Gastroesophageal sphincter (tissue), 4 donors: ENCODE measurements at regions not wholly inside any gene's neighbourhood (a gene's known extent, or its start where the extent isn't known, plus 50 kb on each side); places are given as distances from the start of the nearest gene placed in this dataset.
"Not testable (repeated sequence)": the region's sequence is repeated elsewhere in the genome, so short reads cannot be mapped to it uniquely, and the experiment has no call there.

Source experiments
- ATAC-seq: fragments of 150-250 bp; one replicate; pipeline ENCODE4 v1.9.1; 2016; ENCODE audit warnings: mild to moderate bottlenecking, moderate library complexity
- H3K27ac ChIP-seq, 4 donors: fragments of 200-600 bp; sonication (generic) in 3 of 4; 1 replicate in 3 of 4; 2 replicates in 1 of 4; pipeline ENCODE4 v1.5.1; 2016 to 2019
- H3K27me3 ChIP-seq: fragments of 200-600 bp; sonication (generic); one replicate; pipeline ENCODE4 v1.5.1; 2019
- H3K36me3 ChIP-seq, 2 donors: fragments of 200-600 bp; sonication (generic); one replicate each; pipeline ENCODE4 v1.5.1; 2019; ENCODE audit warnings: control low read depth in 1 of 2
- H3K4me1 ChIP-seq, 3 donors: fragments of 200-600 bp; sonication (generic); 1 replicate in 2 of 3; 2 replicates in 1 of 3; pipeline ENCODE4 v1.5.1; 2016 to 2019; ENCODE audit warnings: control low read depth in 2 of 3
- H3K4me3 ChIP-seq, 2 donors: fragments of 200-600 bp; sonication (generic); one replicate each; pipeline ENCODE4 v1.5.1; 2019; ENCODE audit warnings: mild to moderate bottlenecking in 1 of 2, moderate library complexity in 1 of 2
- H3K9me3 ChIP-seq, 3 donors: fragments of 200-600 bp; sonication (generic); one replicate each; pipeline ENCODE4 v1.5.1; 2017 to 2019; ENCODE audit warnings: control low read depth in 2 of 3
- EP300 ChIP-seq: sonication (generic); formaldehyde crosslinking; IDR thresholded peaks from one replicate; pipeline ENCODE4 v1.6.1; 2017; ENCODE audit warnings: antibody characterized with exemption, mild to moderate bottlenecking
- POLR2A ChIP-seq, 2 donors: fragments of 450-650 bp; IDR thresholded peaks; one replicate each; pipeline ENCODE4 v1.6.1; 2017; ENCODE audit warnings: antibody characterized with exemption in 2 of 2, mild to moderate bottlenecking in 2 of 2, moderate library complexity in 1 of 2
- POLR2AphosphoS5 ChIP-seq: sonication (generic); formaldehyde crosslinking; IDR thresholded peaks from one replicate; pipeline ENCODE4 v1.6.1; 2017; ENCODE audit warnings: antibody characterized with exemption
- WGBS, 2 donors: methylation state at CpG; one replicate each; pipeline ENCODE4 v1.1.5; 2018; ENCODE audit warnings: low coverage in 1 of 2; 5-methylcytosine and 5-hydroxymethylcytosine counted together
- TF ChIP-seq, protein P1 (sequence below), 4 experiments: fragments of 200-600 bp in 2 of 4; fragments of 450-650 bp in 2 of 4; sonication (generic) in 1 of 4; IDR thresholded peaks; one replicate each; pipeline ENCODE4 v1.5.1; 2017 to 2019; ENCODE audit warnings: antibody characterized with exemption in 4 of 4, mild to moderate bottlenecking in 2 of 4, moderate library complexity in 2 of 4

DNA sequence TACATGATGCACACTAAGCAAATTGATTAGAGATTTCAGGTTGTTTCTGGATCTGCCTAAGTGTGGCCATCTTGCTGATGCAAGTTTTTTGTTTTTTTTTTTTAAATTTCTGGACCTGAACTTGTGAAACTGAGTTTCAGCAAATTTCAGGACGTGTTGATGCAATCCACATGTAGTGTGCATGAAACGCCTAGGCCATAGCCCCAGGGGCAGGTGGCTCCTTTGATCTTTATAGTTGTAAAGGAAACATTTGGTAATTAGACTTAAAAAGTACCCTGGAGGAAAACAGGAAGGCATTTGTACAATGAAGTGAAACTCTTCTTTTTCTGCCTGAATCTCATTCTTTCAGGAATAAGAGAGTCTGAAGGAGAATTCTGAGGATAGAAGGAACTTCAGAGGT is 162.2 kb upstream of the LHX8 start:
- WGBS, 2 donors: 23 to 24% methylated on average over 2 of the region's 2 CpGs
- Histone ChIP-seq H3K4me3 (no peak overlapping the region), H3K27ac (no peak overlapping the region), H3K9me3 (no peaks in the 10 kb centered on the region), H3K27me3 (no peaks in the 10 kb centered on the region), H3K4me1 (no peaks in the 10 kb centered on the region), H3K36me3 (no peaks in the 10 kb centered on the region)
- TF ChIP-seq POLR2AphosphoS5 (no peak), POLR2A (IDR thresholded peaks at IDR 0.05) (no peak), EP300 (no peak)
- TF ChIP-seq, protein P1, sequence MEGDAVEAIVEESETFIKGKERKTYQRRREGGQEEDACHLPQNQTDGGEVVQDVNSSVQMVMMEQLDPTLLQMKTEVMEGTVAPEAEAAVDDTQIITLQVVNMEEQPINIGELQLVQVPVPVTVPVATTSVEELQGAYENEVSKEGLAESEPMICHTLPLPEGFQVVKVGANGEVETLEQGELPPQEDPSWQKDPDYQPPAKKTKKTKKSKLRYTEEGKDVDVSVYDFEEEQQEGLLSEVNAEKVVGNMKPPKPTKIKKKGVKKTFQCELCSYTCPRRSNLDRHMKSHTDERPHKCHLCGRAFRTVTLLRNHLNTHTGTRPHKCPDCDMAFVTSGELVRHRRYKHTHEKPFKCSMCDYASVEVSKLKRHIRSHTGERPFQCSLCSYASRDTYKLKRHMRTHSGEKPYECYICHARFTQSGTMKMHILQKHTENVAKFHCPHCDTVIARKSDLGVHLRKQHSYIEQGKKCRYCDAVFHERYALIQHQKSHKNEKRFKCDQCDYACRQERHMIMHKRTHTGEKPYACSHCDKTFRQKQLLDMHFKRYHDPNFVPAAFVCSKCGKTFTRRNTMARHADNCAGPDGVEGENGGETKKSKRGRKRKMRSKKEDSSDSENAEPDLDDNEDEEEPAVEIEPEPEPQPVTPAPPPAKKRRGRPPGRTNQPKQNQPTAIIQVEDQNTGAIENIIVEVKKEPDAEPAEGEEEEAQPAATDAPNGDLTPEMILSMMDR (IDR thresholded peaks at IDR 0.05): no peak
- no peak for ATAC-seq

DNA sequence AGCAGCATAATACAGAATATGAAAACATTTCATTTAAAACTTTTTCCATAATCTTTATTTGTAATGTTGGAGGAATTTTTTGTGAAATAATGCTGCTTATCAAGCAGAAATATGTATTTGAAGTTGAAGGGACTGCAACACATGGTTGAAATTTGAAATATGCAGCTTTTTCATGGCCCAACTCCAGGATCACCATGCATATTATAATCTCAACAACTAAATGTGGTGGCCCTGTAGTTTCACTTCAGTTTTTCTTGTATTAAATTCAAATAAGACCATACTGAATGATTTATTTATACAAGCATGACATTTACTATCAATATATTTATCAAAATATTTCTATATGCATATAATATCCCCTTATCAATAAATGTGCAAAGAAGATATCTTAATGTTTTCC is 157.7 kb upstream of the LHX8 start:
- Histone ChIP-seq H3K27me3 (no peaks in the 10 kb centered on the region), H3K27ac (no peak overlapping the region), H3K4me1 (no peaks in the 10 kb centered on the region), H3K9me3 (no peaks in the 10 kb centered on the region), H3K36me3 (no peaks in the 10 kb centered on the region), H3K4me3 (no peak overlapping the region)
- TF ChIP-seq, protein P1 (IDR thresholded peaks at IDR 0.05): no peak
- TF ChIP-seq EP300 (no peak), POLR2AphosphoS5 (no peak), POLR2A (IDR thresholded peaks at IDR 0.05) (no peak)
- no peak for ATAC-seq

DNA sequence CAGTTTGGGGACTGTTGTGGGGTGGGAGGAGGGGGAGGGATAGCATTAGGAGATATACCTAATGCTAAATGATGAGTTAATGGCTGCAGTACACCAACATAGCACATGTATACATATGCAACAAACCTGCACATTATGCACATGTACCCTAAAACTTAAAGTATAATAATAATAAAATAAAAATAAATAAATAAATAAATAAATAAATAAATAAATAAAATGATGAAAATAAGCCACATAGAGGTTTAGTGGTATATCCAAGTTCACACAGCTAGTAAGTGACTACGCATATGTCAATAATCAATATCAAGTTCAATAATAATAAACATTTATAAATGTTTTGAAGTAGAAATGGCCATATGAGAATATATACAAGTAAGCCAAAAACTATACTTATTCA is 141.7 kb upstream of the LHX8 start:
- WGBS, 2 donors: 100% methylated on average over 1 of the region's 1 CpG
- ATAC-seq, H3K9me3 ChIP-seq, H3K4me1 ChIP-seq, H3K27ac ChIP-seq, H3K36me3 ChIP-seq, H3K27me3 ChIP-seq, H3K4me3 ChIP-seq: not testable (repeated sequence)

DNA sequence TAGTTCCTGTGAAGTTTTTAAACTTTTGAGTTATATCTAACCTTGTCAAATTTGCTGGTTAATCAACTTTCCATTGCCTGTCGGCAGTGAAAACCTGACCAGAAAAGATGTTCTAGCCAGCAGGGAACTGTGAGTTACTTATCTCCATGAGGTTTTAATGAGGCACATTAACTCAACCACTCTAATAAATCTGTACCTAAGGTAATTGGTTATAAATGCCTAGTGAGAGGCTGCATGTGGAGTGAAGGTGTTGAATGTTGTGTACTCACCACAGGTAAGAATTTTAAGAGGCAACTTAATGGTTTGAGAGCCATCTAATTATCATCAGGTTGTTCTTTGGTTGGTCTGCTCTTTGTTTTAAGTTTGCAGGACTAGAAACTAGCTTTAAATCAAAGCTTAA is 138.4 kb upstream of the LHX8 start:
- no peaks in the 10 kb centered on the region for H3K9me3 ChIP-seq
- 92 to 100% methylated on average over 1 of the region's 1 CpG for WGBS, 2 donors
- TF ChIP-seq, protein P1 (IDR thresholded peaks at IDR 0.05): no peak
- TF ChIP-seq EP300 (no peak), POLR2AphosphoS5 (no peak)

DNA sequence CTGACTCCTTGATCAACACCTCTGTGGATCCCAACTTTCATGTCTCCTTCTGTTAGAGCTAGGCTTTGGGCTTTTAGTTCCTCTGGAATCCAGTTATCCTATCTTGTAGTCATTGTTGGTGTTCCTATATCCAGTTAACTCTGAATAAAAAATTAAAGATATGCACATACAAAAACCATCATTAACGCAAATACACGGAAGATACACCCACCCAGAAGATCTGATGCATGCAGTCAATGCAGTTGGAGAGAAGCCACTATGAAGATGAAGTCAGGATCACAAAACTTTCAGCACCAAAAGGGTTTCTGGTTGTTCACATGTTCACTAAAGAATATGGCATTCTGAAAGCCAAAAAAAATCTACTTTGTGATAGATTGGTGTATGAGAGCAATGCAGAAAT is 123.6 kb upstream of the LHX8 start:
- TF ChIP-seq, protein P1 (IDR thresholded peaks at IDR 0.05): no peak
- no peak for TF ChIP-seq EP300
- Histone ChIP-seq H3K4me1 (no peaks in the 10 kb centered on the region), H3K27ac (no peak overlapping the region), H3K9me3 (no peaks in the 10 kb centered on the region), H3K36me3 (no peaks in the 10 kb centered on the region), H3K27me3 (no peaks in the 10 kb centered on the region), H3K4me3 (no peak overlapping the region)
- 78 to 80% methylated on average over 1 to 2 of the region's 2 CpGs for WGBS, 2 donors
- no peak for ATAC-seq

More for the DNA sequence above, 138.4 kb upstream of the LHX8 start:
- Histone ChIP-seq H3K27me3 (no peaks in the 10 kb centered on the region), H3K4me1 (no peaks in the 10 kb centered on the region), H3K27ac (no peak overlapping the region), H3K36me3 (no peaks in the 10 kb centered on the region), H3K4me3 (no peak overlapping the region)
- no peak for ATAC-seq

DNA sequence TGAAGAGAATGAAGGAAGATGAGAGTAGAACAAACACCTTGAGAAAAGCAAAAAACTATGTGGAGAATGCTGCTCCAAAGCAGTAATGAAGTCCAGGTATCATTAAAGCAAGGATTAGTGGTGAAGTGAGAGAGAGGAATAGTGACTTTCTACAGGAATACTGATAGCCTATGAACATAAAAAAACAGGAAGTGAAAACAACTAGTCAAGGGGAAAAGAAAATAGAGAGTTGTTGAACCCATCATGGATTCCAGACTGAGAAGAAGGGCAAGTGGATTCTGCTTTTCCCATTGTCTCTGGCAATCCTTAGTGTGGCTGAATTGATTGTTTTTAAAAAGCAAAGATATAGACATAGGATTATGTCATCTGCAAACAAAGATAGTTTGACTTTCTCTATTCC is 119.9 kb upstream of the LHX8 start:
- no peaks in the 10 kb centered on the region for H3K36me3 ChIP-seq
- H3K4me1 ChIP-seq: no peaks in the 10 kb centered on the region
- TF ChIP-seq, protein P1 (IDR thresholded peaks at IDR 0.05): no peak
- TF ChIP-seq EP300 (no peak), POLR2AphosphoS5 (no peak), POLR2A (IDR thresholded peaks at IDR 0.05) (no peak)
- H3K4me3 ChIP-seq: no peak overlapping the region
- H3K27me3 ChIP-seq: no peaks in the 10 kb centered on the region
- no peaks in the 10 kb centered on the region for H3K9me3 ChIP-seq
- H3K27ac ChIP-seq: no peak overlapping the region
- ATAC-seq: no peak
